ENCODE measurements at regions not wholly inside any gene's neighbourhood (a gene's known extent, or its start where the extent isn't known, plus 50 kb on each side); places are given as distances from the start of the nearest gene placed in this dataset.

DNA sequence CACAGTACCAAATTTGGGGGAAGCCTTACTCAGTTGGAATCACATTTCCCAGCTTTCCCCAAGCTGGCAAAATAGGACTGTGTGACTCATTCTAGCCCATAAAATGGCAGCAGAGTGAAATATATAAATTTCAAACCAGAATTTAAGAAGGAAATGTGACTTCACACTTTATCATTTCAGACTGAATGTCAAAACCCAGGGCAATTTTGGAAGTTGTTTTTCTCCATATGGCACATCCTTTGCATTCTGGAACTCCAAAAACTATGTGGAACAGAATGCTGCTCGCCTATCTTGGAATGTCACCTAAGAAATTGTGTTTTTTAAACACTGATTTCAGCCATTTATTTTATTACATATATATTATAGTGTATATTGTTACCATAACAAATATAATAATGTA, 424.7 kb upstream of the ST8SIA4 start:
- DNase-seq (ENCODE audit: extremely low read depth in 1 of 4, low spot score in 3 of 4): no peak
- POLR2A ChIA-PET: no interaction called here
- no peak for FAIRE-seq
- Histone ChIP-seq H3K79me2 (ENCODE audit: control insufficient read depth, insufficient read depth, low read length) (no peaks in the 10 kb centered on the region), H3K4me2 (ENCODE audit: insufficient read depth, low read length) (no peak overlapping the region), H3K4me3 (no peak overlapping the region), H3K9me3 (replicated peaks; ENCODE audit: control insufficient read depth, insufficient read depth, low read depth, low read length) (no peaks in the 10 kb centered on the region), H3K9ac (ENCODE audit: insufficient read depth in 1 of 2, low read depth in 2 of 2, low read length in 2 of 2) (no peak overlapping the region), H4K20me1 (replicated peaks; ENCODE audit: control insufficient read depth, insufficient read depth, low read length) (no peaks in the 10 kb centered on the region), H2AFZ (ENCODE audit: low read depth, low read length) (no peak overlapping the region), H3K27me3 (ENCODE audit: control insufficient read depth in 2 of 2, insufficient read depth in 2 of 2, low read length in 2 of 2) (no peaks in the 10 kb centered on the region), H3K27ac (ENCODE audit: extremely low read depth, low read depth, low read length) (no peak overlapping the region), H3K9me1 (ENCODE audit: control insufficient read depth, insufficient read depth, low read length) (no peaks in the 10 kb centered on the region), H3K4me1 (replicated peaks in 1 of 2; ENCODE audit: control insufficient read depth in 2 of 2, insufficient read depth in 2 of 2, low read length in 2 of 2) (no peaks in the 10 kb centered on the region), H3K36me3 (ENCODE audit: control insufficient read depth, insufficient read depth, low read length) (no peaks in the 10 kb centered on the region)
- 6% methylated on average over 1 of the region's 1 CpG for WGBS (ENCODE audit: insufficient coverage, low coverage, missing lambda C conversion rate)
- in situ Hi-C loops (cut with MboI) (no loop called here), intact Hi-C loops (cut with micrococcal nuclease) (no loop called here)
- CTCF ChIA-PET (ENCODE audit: low intra/inter-chr PET ratio): no interaction called here
- no peak for ATAC-seq
- BruUV-seq (replicated peaks): no TSS peak
- no peak for TF ChIP-seq ZNF766 (CRISPR knock-in tag; conservative IDR thresholded peaks at IDR 0.05)
- TF ChIP-seq, protein P1, sequence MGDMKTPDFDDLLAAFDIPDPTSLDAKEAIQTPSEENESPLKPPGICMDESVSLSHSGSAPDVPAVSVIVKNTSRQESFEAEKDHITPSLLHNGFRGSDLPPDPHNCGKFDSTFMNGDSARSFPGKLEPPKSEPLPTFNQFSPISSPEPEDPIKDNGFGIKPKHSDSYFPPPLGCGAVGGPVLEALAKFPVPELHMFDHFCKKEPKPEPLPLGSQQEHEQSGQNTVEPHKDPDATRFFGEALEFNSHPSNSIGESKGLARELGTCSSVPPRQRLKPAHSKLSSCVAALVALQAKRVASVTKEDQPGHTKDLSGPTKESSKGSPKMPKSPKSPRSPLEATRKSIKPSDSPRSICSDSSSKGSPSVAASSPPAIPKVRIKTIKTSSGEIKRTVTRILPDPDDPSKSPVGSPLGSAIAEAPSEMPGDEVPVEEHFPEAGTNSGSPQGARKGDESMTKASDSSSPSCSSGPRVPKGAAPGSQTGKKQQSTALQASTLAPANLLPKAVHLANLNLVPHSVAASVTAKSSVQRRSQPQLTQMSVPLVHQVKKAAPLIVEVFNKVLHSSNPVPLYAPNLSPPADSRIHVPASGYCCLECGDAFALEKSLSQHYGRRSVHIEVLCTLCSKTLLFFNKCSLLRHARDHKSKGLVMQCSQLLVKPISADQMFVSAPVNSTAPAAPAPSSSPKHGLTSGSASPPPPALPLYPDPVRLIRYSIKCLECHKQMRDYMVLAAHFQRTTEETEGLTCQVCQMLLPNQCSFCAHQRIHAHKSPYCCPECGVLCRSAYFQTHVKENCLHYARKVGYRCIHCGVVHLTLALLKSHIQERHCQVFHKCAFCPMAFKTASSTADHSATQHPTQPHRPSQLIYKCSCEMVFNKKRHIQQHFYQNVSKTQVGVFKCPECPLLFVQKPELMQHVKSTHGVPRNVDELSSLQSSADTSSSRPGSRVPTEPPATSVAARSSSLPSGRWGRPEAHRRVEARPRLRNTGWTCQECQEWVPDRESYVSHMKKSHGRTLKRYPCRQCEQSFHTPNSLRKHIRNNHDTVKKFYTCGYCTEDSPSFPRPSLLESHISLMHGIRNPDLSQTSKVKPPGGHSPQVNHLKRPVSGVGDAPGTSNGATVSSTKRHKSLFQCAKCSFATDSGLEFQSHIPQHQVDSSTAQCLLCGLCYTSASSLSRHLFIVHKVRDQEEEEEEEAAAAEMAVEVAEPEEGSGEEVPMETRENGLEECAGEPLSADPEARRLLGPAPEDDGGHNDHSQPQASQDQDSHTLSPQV (IDR thresholded peaks at IDR 0.05): no peak
- no peak for TF ChIP-seq ILK (tag; IDR thresholded peaks at IDR 0.05; ENCODE audit: borderline replicate concordance, low read depth)
- TF ChIP-seq, protein P2, sequence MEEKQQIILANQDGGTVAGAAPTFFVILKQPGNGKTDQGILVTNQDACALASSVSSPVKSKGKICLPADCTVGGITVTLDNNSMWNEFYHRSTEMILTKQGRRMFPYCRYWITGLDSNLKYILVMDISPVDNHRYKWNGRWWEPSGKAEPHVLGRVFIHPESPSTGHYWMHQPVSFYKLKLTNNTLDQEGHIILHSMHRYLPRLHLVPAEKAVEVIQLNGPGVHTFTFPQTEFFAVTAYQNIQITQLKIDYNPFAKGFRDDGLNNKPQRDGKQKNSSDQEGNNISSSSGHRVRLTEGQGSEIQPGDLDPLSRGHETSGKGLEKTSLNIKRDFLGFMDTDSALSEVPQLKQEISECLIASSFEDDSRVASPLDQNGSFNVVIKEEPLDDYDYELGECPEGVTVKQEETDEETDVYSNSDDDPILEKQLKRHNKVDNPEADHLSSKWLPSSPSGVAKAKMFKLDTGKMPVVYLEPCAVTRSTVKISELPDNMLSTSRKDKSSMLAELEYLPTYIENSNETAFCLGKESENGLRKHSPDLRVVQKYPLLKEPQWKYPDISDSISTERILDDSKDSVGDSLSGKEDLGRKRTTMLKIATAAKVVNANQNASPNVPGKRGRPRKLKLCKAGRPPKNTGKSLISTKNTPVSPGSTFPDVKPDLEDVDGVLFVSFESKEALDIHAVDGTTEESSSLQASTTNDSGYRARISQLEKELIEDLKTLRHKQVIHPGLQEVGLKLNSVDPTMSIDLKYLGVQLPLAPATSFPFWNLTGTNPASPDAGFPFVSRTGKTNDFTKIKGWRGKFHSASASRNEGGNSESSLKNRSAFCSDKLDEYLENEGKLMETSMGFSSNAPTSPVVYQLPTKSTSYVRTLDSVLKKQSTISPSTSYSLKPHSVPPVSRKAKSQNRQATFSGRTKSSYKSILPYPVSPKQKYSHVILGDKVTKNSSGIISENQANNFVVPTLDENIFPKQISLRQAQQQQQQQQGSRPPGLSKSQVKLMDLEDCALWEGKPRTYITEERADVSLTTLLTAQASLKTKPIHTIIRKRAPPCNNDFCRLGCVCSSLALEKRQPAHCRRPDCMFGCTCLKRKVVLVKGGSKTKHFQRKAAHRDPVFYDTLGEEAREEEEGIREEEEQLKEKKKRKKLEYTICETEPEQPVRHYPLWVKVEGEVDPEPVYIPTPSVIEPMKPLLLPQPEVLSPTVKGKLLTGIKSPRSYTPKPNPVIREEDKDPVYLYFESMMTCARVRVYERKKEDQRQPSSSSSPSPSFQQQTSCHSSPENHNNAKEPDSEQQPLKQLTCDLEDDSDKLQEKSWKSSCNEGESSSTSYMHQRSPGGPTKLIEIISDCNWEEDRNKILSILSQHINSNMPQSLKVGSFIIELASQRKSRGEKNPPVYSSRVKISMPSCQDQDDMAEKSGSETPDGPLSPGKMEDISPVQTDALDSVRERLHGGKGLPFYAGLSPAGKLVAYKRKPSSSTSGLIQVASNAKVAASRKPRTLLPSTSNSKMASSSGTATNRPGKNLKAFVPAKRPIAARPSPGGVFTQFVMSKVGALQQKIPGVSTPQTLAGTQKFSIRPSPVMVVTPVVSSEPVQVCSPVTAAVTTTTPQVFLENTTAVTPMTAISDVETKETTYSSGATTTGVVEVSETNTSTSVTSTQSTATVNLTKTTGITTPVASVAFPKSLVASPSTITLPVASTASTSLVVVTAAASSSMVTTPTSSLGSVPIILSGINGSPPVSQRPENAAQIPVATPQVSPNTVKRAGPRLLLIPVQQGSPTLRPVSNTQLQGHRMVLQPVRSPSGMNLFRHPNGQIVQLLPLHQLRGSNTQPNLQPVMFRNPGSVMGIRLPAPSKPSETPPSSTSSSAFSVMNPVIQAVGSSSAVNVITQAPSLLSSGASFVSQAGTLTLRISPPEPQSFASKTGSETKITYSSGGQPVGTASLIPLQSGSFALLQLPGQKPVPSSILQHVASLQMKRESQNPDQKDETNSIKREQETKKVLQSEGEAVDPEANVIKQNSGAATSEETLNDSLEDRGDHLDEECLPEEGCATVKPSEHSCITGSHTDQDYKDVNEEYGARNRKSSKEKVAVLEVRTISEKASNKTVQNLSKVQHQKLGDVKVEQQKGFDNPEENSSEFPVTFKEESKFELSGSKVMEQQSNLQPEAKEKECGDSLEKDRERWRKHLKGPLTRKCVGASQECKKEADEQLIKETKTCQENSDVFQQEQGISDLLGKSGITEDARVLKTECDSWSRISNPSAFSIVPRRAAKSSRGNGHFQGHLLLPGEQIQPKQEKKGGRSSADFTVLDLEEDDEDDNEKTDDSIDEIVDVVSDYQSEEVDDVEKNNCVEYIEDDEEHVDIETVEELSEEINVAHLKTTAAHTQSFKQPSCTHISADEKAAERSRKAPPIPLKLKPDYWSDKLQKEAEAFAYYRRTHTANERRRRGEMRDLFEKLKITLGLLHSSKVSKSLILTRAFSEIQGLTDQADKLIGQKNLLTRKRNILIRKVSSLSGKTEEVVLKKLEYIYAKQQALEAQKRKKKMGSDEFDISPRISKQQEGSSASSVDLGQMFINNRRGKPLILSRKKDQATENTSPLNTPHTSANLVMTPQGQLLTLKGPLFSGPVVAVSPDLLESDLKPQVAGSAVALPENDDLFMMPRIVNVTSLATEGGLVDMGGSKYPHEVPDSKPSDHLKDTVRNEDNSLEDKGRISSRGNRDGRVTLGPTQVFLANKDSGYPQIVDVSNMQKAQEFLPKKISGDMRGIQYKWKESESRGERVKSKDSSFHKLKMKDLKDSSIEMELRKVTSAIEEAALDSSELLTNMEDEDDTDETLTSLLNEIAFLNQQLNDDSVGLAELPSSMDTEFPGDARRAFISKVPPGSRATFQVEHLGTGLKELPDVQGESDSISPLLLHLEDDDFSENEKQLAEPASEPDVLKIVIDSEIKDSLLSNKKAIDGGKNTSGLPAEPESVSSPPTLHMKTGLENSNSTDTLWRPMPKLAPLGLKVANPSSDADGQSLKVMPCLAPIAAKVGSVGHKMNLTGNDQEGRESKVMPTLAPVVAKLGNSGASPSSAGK (IDR thresholded peaks at IDR 0.05): no peak
- TF ChIP-seq RBM17 (IDR thresholded peaks at IDR 0.05; ENCODE audit: borderline replicate concordance, low read depth, low read length): no peak

Measured in K562 (cell line).